HG03460 (cell line): ENCODE measurements at regions not wholly inside any gene's neighbourhood (a gene's known extent, or its start where the extent isn't known, plus 50 kb on each side); places are given as distances from the start of the nearest gene placed in this dataset.

Experiments
- ATAC-seq: cut with Tn5 transposase; IDR thresholded peaks from one replicate; pipeline ENCODE4 v1.9.1; 2021; ENCODE audit not compliant: unreplicated experiment

GRCh38 chr3:176798680-176799079 lies 398.6 kb downstream of the TBL1XR1 start:
- no peak for ATAC-seq

GRCh38 chr3:176796371-176796770 lies 400.9 kb downstream of the TBL1XR1 start:
- no peak for ATAC-seq

- ATAC-seq = no peak
Measured at GRCh38 chr3:176795891-176796290, 401.4 kb downstream of the TBL1XR1 start.

GRCh38 chr3:176794406-176794805 lies 402.9 kb downstream of the TBL1XR1 start:
- no peak for ATAC-seq

- ATAC-seq = no peak
Measured at GRCh38 chr3:176789947-176790346, 407.3 kb downstream of the TBL1XR1 start.

- no peak for ATAC-seq
Measured at GRCh38 chr3:176789281-176789705, 408.0 kb downstream of the TBL1XR1 start.

- ATAC-seq = no peak
Measured at GRCh38 chr3:176787506-176787905, 409.8 kb downstream of the TBL1XR1 start.

GRCh38 chr3:176785171-176785570 lies 412.1 kb downstream of the TBL1XR1 start:
- no peak for ATAC-seq

GRCh38 chr3:176780766-176781165 lies 416.5 kb downstream of the TBL1XR1 start:
- ATAC-seq = no peak

GRCh38 chr3:176776622-176777175 lies 420.6 kb downstream of the TBL1XR1 start:
- ATAC-seq = no peak

- ATAC-seq = no peak
Measured at GRCh38 chr3:176769547-176770190, 427.6 kb downstream of the TBL1XR1 start.

- no peak for ATAC-seq
Measured at GRCh38 chr3:176767385-176767784, 429.9 kb downstream of the TBL1XR1 start.

GRCh38 chr3:176766862-176767261 lies 430.4 kb downstream of the TBL1XR1 start:
- no peak for ATAC-seq

- ATAC-seq = no peak
Measured at GRCh38 chr3:176765382-176765900, 431.8 kb downstream of the TBL1XR1 start.

GRCh38 chr3:176759815-176760506 lies 437.3 kb downstream of the TBL1XR1 start:
- ATAC-seq = no peak

GRCh38 chr3:176757429-176757828 lies 439.9 kb downstream of the TBL1XR1 start:
- no peak for ATAC-seq

GRCh38 chr3:176755977-176756376 lies 441.3 kb downstream of the TBL1XR1 start:
- ATAC-seq = no peak

- ATAC-seq = no peak
Measured at GRCh38 chr3:176755552-176755951, 441.7 kb downstream of the TBL1XR1 start.

- ATAC-seq = no peak
Measured at GRCh38 chr3:176741664-176742047, 455.6 kb downstream of the TBL1XR1 start.

- no peak for ATAC-seq
Measured at GRCh38 chr3:176740906-176741663, 456.2 kb downstream of the TBL1XR1 start.

- ATAC-seq = no peak
Measured at GRCh38 chr3:176739159-176739558, 458.1 kb downstream of the TBL1XR1 start.
